Stimulated activated effector memory CD8-positive, alpha-beta T cell treated with anti-CD3 and anti-CD28 coated beads, Interleukin-12 subunit alpha, Interleukin-12 subunit beta, amount 100 ng/mL, for 72 hours (primary cell): ENCODE measurements at regions not wholly inside any gene's neighbourhood (a gene's known extent, or its start where the extent isn't known, plus 50 kb on each side); places are given as distances from the start of the nearest gene placed in this dataset.
A peak's percentile ranks its signal among the peaks of the same experiment; 100 is the strongest.

ENCODE experiments used
- ATAC-seq: fragments of 150-1000 bp; cut with Tn5 transposase; 2 replicates; pipeline ENCODE4 v1.10.0; 2021
- DNase-seq, 2 donors: peaks; one replicate each; pipeline ENCODE4 v3.0.0; 2021 to 2022; ENCODE audit warnings: low spot score in 2 of 2
- H3K27ac Mint-ChIP-seq: one replicate; pipeline ENCODE4 v1.8.0; 2022; ENCODE audit warnings: mild to moderate bottlenecking, mixed read lengths
- H3K36me3 Mint-ChIP-seq: one replicate; pipeline ENCODE4 v1.8.0; 2022; ENCODE audit warnings: mild to moderate bottlenecking, mixed read lengths
- H3K4me1 Mint-ChIP-seq: one replicate; pipeline ENCODE4 v1.8.0; 2022; ENCODE audit warnings: mixed read lengths
- H3K4me3 Mint-ChIP-seq: one replicate; pipeline ENCODE4 v1.8.0; 2022; ENCODE audit warnings: mild to moderate bottlenecking, mixed read lengths
- H3K9me3 Mint-ChIP-seq: one replicate; pipeline ENCODE4 v1.8.0; 2022; ENCODE audit warnings: mixed read lengths

- H3K36me3 Mint-ChIP-seq = no peaks in the 10 kb centered on the region
- no peak for DNase-seq
- H3K4me1 Mint-ChIP-seq = no peaks in the 10 kb centered on the region
- H3K9me3 Mint-ChIP-seq = no peaks in the 10 kb centered on the region
- ATAC-seq = peak; percentile 33
- H3K4me3 Mint-ChIP-seq = no peak overlapping the region
- H3K27ac Mint-ChIP-seq = no peak overlapping the region
Observed at GRCh38 chr2:47620770-47621437, 50.1 kb upstream of the KCNK12 start.
